ENCODE measurements at regions not wholly inside any gene's neighbourhood (a gene's known extent, or its start where the extent isn't known, plus 50 kb on each side); places are given as distances from the start of the nearest gene placed in this dataset.

GRCh38 chr12:76256904-76257303 is 91.3 kb downstream of the BBS10 start:
- no peak for DNase-seq (ENCODE audit: low read depth)

DNA sequence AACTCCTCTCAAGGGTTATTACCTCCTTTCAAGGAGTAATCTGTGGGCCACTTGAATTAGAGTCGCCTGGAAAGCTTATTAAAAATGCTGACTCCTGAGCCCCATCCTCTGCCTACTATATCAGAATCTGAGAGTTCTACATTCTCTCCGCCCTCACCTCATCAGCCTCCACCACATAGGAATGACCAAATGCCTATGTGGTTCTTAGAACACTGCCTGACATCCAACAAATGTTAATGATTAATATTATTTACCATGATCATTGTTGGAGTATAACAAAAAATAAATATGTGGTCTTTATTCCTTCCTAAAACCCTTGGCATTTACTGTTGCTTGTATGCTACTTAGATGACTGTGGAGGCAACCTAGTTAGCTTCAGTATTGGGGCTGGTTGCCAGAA is 91.9 kb downstream of the BBS10 start:
- no peak for DNase-seq (ENCODE audit: low read depth)

DNA sequence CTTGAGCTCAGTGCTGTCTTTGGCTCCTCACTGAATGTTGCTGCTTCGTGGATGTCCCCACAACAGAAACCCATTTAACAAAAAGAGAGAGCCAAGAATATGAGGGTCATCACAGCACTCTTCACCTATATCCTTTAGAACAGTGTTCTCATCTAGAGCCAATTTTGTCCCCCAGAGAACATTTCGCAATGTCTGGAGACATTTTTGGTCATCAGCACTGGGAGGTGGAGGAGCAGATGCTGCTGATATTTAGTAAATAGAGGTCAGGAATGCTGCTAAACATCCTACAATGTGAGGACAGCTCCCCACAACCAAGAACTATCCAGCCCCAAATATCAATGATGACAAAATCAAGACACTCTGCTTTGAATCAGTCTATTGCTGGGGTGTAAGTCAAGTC is 92.5 kb downstream of the BBS10 start:
- DNase-seq (ENCODE audit: low read depth) = no peak

GRCh38 chr12:76255281-76255680 is 92.9 kb downstream of the BBS10 start:
- DNase-seq (ENCODE audit: low read depth) = no peak

DNA sequence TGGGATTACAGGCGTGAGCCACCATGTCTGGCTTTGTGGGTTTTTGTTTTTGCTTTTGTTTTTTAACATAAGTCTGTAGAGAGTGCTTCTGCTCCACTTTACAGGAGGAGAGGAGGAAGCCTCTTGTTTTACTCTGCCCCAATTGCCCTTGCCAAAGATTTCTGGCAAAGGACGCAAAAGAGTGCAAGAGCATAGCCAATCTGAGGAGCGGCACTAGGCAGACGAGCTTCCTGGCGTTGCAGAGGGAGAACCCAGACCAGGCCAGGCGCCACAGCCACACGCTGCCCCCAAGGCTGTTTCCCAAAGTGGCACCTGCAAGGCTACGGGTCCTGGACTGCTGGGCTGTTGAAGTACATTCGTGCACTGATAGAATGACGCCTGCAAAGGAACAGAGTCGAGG is 96.2 kb downstream of the BBS10 start:
- DNase-seq (ENCODE audit: low read depth) = no peak

- DNase-seq (ENCODE audit: low read depth) = no peak
Observed at GRCh38 chr12:76250256-76250655, 98.0 kb downstream of the BBS10 start.

DNA sequence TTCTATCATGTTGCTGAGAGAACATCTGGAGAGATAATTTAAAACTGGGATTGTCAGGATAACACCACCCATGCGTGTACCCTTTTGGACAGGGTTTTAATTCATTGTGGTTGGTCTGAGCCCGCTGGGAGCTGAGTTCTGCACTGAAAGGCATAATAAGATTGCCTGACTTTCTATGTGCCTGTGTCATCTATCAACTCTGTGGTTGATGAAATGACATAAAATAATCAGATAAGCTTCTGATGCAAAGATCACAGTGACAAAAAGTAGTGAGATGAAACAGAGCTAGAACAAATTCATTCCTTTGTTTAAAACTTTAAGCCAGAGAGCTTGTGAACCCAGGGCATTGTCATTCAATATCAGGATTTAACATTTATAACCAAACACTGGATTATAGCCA is 98.7 kb downstream of the BBS10 start:
- DNase-seq (ENCODE audit: low read depth) = no peak

- DNase-seq (ENCODE audit: low read depth) = no peak
Observed at GRCh38 chr12:76247992-76248391, 100.2 kb downstream of the BBS10 start.

- no peak for DNase-seq (ENCODE audit: low read depth)
Observed at GRCh38 chr12:76247026-76247646, 101.1 kb downstream of the BBS10 start.

GRCh38 chr12:76246611-76247010 is 101.6 kb downstream of the BBS10 start:
- DNase-seq (ENCODE audit: low read depth) = no peak

GRCh38 chr12:76244300-76244699 is 103.9 kb downstream of the BBS10 start:
- DNase-seq (ENCODE audit: low read depth) = no peak

DNA sequence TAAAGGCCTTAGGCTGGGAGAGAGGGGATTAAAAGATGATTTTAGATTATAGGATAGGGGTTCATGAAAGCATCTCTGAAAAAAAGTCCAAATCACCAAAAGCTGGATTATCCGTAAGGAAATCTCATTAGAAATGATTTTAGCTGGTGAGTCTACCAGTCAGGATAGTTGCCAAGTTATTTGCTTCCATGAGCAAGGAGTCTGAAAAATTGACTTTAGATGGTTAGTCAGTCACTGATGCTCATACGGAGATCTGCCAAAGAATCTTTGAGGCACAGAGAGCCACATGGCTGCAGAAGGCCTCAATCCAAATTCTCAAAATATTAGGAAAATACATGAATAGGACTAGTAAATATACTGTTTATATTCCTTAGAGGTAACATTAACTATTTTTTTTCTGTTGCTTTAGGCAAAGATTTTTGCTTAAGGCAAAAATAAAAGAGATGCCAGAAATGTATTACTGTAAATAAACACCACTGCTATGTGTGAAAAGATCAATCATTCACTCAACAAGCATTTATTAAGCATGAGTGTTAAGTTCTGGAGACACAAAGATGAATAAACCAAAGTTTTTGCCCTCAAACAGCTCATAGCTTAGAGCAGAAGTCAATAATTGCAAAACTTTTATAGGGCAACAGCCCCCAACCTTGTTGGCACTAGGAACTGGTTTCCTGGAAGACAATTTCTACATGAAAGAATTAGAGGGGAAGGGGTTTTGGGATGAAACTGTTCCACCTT is 105.2 kb downstream of the BBS10 start:
- DNase-seq (ENCODE audit: low read depth) = no peak

DNA sequence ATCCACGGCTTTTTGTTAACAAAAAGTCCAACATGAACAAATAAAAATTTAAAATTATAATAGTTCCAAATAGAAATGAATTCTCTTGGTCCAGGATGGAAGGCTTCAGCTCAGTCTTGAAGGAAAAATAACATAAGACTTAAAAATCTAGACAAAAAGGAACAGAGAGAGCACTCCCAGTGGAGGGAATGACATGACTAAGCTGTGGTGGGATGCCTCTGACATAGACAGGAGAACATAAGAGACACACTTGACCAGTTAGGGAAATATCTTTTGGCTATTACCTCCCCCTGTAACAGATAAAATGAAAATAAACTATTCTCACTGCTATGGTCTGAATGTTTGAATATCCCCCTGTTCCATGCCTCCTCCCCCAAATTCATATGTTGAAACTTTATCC is 106.8 kb downstream of the BBS10 start:
- DNase-seq (ENCODE audit: low read depth) = no peak

GRCh38 chr12:76240281-76240680 is 107.9 kb downstream of the BBS10 start:
- no peak for DNase-seq (ENCODE audit: low read depth)

DNA sequence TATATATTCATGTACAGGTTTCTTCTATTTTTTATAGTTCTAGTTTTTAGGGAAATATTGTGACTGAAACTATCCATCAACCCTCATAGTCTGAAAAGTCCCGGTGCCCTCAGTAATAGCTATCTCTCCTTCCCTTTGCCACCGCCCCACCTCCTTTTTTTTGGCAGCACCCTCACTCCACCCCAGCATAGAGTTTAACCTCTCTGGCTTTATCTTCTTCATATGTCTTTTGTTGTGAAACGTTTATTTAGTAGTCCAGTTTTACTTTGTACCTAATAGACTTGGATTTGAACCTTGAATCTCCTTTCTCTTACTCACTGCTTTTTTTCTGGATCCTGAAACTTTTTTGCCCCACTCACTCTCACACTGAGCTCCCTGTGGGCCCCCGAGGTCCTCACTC is 109.5 kb downstream of the BBS10 start:
- no peak for DNase-seq (ENCODE audit: low read depth)

GRCh38 chr12:76237086-76237701 is 111.0 kb downstream of the BBS10 start:
- no peak for DNase-seq (ENCODE audit: low read depth)

GRCh38 chr12:76236640-76237039 is 111.6 kb downstream of the BBS10 start:
- DNase-seq (ENCODE audit: low read depth) = no peak

- no peak for DNase-seq (ENCODE audit: low read depth)
Observed at GRCh38 chr12:76234741-76235140, 113.5 kb downstream of the BBS10 start.

DNA sequence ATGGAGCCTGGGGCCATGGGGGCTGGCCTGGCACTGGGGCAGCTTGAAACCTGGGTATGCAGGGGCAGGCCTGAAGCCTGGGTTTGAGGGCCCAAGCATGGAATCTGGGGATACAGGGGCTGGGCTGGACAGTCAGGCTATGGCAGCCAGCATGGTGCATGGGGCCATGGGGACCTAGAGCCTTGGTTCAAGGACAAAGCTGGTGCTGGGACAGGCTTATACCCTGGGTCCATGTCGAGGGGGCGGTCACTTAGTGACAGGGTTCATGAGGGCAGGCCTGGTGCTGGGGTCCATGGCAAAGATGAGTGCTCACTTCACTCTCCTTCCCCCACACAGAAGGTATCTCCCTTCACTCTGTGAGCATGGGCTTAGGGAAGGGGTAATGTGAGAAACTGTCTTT is 116.2 kb downstream of the BBS10 start:
- DNase-seq (ENCODE audit: low read depth) = no peak

GRCh38 chr12:76226956-76227355 is 121.3 kb downstream of the BBS10 start:
- DNase-seq (ENCODE audit: low read depth) = no peak

DNA sequence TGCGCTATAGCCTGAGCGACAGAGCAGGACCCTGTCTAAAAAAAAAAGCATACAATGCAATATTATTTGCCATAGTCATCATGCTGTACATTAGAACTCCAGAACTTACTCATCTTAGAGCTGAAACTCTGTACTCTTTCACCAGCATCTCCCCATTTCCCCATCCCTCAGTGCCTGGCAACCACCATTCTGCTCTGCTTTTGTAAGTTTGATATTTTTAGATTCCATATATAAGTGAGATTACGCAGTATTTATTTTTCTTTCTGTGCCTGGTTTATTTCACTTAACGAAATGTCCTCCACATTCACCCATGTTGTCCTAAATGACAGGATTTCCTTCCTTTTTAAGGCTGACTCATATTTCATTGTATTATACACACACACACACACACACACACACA is 121.8 kb downstream of the BBS10 start:
- no peak for DNase-seq (ENCODE audit: low read depth)

DNA sequence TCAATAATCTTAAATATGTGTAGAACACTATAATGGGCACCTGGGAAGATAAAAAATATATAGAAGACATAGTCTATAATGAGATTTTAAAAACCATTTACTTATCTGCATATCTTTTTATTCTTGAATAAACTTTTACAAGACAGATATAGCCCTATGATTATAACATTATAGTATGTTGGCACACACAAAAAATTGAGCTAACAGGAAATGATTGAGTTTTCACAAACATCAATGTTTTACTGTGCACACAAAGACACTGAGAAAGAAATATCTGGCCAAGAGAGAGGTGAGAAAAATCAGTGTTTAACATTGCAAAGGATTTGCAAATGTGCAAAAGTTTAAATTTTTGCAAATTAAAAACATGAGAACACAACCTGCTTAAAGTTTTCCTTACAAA is 124.3 kb downstream of the BBS10 start:
- DNase-seq (ENCODE audit: low read depth) = no peak

DNA sequence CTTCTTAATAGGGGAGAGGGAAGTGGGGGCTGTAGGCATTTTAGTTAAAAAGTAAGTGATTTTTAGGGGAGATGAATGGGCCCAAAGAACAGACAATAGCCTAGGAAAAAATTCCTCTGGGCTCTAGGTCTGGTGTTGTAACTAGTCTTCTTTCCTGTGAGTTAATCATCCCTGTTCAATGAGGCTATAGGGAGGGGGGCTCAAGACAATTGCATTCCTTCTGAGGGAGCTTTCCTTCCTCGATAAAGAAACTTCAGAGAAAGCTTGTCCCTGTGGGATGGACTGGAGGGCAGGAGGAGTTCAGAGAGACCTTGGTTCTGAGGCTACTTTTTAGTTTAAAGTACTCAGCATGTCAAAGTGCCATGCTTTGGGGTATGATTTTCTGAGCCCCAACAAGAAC is 127.2 kb downstream of the BBS10 start:
- no peak for DNase-seq (ENCODE audit: low read depth)

- no peak for DNase-seq (ENCODE audit: low read depth)
Observed at GRCh38 chr12:76219806-76220205, 128.4 kb downstream of the BBS10 start.
